ENCODE measurements at regions not wholly inside any gene's neighbourhood (a gene's known extent, or its start where the extent isn't known, plus 50 kb on each side); places are given as distances from the start of the nearest gene placed in this dataset.

DNA sequence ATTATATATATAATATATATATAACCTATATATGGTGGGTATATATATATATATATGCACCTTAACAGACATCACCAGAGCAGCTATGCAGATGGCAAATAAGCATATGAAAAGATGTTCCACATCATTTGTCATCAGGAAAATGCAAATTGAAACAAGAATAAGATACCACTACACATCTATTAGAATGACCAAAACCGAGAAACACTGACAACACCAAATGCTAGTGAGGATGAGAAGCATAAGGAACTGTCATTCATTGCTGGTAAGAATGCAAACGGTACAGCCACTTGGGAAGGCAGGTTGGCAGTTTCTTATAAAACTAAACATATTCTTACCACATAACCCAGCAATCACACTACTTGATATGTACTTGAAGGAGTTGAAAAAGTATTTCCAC, 219.8 kb upstream of the PRMT6 start:
- no peak for DNase-seq

DNA sequence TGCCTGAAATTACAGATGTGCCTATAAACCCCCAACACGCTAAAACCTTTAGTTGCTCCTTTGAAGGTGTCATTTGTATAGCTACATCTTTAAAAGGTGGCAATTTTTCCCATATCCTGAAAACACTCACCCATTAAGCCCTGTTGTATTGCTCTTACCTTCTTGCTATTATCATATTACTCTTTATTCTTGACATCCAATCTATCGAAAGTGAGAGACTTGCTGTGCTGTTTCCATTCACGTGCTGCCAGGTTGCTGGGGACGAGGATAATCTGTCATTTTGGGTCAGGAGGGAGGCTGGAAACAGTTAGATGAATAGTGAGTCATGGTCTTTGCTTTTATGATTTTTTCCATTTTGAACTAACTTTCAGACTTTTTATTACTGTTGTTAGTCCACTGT, 213.0 kb upstream of the PRMT6 start:
- DNase-seq = no peak

DNA sequence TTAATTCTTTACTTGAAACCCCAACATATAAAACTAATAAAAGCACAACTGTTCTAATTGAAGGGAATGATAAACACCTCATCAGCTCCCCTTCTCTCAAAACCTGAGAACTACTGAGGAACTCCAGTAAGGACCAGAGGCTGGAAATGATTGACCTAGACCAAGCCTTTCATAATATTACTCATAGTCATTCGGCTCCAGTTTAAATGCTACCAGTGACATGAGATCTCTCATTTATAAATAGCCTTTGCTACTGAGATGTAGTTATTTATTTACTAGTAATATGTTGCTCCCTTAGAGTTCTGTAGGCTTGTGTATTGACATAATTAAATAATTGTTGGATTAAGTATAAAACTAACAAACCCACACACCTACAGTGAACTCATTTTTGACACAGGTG, 209.8 kb upstream of the PRMT6 start:
- DNase-seq = no peak

DNA sequence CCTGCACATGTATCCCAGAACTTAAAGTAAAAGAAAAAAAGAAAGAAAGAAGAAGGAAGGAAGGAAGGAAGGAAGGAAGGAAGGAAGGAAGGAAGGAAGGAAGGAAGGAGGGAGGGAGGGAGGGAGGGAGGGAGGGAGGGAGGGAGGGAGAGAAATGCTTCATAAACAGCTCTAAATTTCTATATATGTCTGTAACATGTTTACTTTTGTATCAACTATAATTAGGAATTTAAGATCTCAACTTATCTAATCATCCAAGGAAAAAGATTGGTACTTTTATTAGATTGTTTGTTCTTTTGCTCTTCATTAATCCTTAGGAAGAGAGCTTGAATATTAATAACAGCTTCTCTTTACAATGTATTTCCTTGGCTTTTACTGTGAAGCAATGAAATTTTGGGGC, 195.4 kb upstream of the PRMT6 start:
- no peak for DNase-seq

DNA sequence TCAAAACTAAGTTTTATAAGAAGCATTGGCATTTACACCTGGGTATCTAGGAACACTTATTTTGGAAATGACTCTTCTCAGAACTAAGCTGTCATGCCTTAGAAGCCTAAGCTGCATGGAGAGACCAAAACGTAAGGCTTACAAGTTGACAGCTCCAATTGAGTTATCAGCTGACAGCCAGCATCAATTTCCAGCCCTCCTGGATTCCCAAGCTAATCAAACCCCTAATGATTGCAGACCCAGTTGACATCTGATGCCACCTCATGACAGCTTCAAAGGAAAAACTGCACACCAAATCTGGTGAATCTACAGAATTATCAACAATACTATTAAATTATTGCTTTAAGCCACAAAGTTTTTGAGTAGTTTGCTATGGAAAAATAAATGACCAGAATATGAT, 187.6 kb upstream of the PRMT6 start:
- DNase-seq = no peak

DNA sequence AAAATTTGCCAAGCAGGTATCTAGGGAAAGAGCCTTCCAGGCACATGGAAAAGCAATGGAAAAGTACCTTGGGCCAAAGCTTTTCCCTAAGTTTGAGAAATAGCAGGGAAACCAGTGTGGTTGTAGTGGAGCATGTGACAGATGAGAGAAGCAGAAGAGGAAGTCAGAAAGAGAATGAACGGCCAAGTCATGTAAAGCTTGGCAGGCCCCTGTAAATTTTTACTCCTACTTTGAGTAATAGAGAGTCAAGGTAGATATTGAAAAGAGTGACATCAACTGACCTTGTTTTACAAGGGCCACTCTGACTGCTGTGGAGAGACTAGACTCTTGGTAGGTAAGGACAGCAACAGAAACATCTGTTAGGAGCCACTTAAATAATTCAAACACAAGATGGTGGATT, 180.9 kb upstream of the PRMT6 start:
- DNase-seq = no peak

DNA sequence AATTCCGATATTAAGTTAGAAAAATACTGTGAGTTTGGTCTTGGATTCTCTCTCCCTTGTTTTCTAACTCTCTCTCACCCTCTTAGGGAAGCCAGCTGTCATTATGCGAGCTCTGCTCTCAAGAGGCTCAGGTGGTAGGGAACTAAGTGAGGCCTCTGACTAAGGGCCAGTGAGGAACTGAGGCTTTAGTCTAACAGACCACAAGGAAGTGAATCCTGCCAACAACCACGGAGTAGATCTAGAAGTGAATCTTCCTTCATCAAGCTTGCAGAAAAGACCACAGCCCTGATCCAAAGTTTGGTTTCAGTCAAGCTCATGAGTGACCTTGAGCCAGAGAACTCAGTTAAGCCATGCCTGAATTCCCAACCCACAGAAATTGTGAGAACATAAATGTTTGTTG, 180.1 kb upstream of the PRMT6 start:
- DNase-seq = no peak

DNA sequence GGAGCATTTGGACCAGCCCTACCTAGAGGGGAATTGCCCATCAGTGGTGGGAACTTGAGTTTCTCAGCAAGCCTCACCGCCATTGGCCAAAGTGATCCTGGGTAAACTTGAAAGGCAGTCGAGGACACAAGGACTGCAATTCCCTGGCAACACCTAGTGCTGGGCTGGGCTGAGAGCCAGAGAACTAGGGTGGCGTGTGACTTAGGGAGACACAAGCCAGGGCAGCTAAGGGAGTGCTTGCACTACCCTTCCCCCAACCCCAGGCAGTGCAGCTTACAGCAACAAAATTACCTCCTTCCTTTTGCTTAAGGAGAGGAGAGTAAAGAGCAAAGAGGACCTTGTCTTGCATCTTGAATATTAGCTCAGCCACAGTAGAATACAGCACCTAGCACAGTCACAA, 176.9 kb upstream of the PRMT6 start:
- DNase-seq = no peak

DNA sequence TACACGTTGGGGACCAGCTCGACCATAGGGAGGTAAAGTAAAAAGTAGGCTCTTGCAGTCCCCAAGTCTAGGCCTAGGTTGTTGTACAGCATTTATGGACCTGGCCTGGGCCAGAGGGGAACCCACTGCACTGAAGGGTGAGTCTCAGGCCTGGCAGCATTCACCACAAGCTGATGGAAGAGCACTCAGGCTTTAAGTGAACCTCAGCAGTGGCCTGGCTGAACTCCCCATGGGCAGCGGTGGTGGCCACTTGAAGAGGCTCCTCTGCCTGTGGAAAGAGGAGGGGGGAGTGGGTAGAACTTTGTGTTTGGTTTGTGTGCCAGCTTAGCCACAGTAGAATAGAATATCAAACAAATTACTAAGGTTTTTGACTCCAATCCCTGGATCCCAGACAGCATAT, 176.2 kb upstream of the PRMT6 start:
- no peak for DNase-seq

DNA sequence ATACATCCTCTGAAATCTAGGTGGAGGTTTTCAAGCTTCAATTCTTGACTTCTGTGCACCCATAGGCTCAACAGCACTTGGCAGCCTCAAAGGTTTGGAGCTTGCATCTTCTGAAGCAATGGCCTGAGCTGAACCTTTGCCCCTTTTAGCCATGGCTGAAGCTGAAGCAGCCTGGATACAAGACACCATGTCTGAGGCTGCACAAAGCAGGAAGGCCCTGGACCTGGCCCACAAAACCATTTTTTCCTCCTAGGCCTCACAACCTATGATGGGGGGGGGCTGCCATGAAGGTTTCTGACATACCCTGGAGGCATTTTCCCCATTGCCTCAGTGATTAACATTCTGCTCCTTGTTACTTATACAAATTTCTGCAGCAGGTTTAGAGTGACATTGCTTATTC, 173.3 kb upstream of the PRMT6 start:
- no peak for DNase-seq

DNA sequence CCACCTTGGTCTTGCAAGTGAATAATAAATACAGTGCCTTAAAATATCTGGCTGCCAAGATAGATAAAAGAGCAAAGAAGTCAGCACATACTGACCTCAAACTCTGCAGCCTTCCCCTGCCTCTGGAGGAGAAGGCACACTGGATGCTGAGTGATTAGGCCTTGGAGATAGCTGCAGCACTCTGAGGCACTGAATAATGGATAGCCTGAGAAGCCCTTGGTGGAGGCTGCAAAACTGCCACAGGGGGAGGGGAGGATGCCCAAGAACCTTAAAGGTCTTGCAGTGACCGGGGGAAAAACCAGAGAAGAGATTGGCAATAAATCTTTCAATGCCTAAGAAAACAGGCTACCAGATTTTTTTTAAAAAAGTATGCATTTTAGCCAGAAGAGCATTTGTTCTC, 167.4 kb upstream of the PRMT6 start:
- DNase-seq = no peak

DNA sequence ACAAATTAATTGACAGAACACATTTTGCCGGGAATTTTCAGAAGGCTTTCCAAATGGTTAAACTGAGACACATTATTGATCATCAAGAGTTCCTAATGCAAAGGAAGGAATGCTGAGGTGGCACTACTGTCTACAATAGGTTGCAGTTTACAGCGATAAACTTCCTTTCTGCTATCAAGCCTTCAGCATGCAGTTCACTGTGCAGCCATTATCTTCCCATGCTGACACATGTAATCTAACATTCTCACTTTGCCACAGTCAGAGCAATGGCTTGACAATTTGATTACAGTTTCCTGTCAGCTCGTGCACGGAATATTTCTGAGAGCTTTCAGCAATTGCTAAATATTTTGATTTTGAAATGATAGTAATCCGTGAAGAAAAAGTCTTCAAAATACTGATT, 166.9 kb upstream of the PRMT6 start:
- no peak for DNase-seq

DNA sequence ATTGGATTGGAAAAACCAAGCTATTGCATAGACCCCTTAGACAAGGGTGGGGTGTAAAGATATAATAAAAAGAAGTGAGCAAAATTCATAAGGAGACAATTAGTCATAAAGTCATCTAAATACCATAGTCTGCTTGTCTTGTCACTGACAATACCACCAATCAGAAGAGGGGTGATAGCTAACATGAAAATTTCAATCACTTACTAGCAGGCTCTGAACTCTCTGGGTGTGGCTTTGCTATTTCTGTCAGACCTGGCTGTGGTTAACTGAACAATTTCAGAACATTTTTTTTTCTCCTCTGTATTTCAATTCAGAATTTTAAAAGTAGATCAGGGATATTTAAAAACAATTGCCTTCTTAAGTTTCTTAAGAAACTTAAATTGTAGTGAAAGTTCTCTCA, 158.5 kb upstream of the PRMT6 start:
- no peak for DNase-seq

DNA sequence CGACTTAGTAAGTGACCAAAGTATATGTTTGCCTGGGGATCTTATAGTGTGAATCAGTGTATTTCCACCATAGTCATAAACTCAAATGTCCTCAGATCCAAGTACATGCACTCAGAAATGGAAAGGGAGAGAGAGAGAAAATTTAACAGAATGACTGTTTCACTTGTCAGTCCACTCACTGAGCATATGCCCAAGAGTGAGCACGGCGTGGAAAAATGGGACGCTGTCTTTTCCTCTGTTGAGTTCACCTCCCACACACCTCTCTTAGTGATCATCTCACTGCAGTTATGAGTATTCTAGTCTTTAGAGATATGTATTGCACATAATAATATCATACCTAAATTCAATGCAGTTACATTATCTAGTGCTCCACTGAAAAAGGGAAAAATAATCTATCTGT, 156.8 kb upstream of the PRMT6 start:
- DNase-seq = no peak

DNA sequence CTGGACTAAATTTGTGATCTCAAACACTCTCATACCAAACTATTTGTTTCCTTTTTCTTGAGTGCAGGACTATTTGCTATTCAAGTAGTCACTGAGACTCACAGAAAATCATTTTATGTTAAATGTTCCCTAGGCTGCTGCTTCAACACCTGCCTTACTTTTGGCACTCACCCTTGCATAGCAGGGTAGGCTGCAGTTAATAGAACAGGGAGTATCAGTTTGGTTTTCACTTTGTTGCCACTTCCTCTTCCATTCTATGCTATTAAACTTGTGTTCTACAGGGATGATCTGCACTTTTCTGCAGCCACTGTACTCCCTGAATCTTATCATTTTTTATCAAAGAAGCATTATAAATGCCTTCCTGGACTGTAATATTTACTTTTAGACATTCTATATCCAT, 148.7 kb upstream of the PRMT6 start:
- no peak for DNase-seq

DNA sequence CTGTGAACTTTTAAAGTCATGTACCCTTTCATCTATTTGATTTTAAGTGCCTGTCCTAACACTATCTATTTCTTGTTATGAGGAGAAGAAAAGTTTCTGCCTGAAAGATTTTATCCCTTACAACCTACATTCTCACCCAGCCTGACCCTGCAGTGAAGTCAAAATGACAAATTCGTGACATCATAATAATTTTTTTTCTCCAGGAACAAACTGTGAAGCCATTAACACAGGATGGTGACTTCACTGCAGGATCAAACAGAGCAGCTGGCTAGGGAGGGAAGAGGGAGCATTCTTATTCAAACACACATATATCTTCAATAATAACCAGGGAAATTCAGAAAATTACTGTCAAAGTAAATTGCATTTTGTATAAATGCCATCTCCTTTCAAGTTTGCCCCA, 147.8 kb upstream of the PRMT6 start:
- DNase-seq = no peak

DNA sequence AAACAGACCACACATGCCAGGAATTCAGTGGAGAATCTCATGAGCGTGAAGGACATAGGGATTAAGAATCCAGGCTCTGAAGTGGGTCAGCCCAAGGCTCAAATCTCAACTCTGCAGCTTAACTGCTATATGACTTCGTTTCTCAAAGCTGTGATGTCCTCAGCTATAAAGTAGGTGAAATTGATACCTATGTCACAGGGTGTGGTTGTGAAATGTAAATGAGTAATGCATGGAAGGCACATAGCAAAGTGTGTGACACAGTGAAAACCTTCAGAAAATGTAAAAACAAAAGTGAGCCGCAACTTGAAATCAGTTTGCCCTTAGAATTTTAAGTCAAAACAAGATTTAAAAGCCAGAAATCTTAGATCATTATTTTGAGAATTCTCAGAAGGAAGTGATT, 145.7 kb upstream of the PRMT6 start:
- DNase-seq = no peak

DNA sequence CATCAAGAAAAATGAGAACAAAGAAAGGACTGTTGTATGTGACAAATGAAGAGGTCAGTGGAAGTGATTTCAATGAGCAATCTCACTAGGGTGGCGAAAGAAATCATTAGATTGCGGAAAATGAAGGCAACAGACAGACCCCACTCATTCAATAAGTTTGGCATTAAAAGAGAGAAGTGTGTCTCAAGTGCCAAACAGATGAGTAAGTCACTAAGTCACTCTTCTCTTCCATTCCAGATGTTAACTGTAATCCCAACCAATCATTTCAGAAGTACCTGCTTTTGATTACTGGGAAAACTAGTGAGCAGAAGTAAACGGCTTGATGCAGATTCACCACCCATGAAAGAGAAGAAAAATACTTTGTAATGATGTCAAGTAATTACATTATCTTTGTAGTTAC, 144.3 kb upstream of the PRMT6 start:
- DNase-seq = no peak

DNA sequence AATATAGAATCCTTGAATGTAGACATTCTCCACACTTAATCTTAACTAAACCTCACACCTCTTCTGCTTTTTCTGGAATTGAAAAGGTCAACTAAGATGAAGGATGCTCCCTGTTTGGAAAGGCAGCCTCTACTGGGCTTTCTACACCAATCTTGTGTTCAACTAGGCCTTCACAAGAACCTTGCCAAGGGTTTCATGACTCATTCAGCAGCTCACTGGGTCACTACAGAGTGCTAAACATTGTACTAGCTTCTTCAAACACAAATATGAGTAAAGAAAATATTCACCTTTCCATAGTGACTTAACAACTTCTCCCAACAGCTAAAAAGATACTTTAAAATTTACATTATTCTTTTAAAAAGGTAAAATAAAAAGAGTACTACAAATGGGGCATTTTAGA, 135.3 kb upstream of the PRMT6 start:
- DNase-seq = no peak

DNA sequence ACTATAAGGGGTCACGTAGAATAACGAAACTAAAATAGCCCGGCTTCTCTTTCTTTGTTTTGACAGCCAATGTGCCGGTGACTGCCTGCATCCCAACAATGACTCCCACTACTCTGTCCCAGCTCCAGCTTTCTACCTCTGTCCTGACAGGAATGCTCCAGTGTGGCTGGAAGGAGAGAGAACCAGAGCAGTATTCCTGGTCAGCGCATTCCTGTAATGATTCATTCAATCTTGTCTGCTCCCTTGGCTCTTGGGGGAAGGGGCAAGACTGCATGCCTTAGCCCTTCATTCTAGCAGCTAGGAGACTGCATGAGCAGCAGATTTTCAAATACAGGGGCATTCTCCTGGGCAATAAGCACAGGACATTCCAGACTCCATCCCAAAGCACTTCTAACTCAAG, 132.1 kb upstream of the PRMT6 start:
- DNase-seq = no peak

DNA sequence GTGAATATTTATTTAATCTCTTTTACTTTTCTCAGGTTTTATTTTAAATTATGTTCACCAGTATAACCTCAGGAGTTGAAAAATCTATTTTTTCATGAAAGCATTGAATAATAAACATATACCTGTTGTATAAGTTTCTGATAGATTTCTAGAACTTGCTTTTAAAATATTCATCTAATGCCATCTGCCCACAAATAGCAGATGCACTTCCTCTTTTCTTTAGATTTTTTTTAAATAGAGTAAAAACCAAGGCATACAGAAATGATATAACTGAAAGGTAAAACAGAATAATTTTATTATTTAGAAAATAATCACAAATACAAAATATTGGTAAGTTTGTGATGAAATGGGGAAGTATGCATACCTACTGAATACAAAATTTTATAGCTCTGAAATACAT, 130.7 kb upstream of the PRMT6 start:
- no peak for DNase-seq

DNA sequence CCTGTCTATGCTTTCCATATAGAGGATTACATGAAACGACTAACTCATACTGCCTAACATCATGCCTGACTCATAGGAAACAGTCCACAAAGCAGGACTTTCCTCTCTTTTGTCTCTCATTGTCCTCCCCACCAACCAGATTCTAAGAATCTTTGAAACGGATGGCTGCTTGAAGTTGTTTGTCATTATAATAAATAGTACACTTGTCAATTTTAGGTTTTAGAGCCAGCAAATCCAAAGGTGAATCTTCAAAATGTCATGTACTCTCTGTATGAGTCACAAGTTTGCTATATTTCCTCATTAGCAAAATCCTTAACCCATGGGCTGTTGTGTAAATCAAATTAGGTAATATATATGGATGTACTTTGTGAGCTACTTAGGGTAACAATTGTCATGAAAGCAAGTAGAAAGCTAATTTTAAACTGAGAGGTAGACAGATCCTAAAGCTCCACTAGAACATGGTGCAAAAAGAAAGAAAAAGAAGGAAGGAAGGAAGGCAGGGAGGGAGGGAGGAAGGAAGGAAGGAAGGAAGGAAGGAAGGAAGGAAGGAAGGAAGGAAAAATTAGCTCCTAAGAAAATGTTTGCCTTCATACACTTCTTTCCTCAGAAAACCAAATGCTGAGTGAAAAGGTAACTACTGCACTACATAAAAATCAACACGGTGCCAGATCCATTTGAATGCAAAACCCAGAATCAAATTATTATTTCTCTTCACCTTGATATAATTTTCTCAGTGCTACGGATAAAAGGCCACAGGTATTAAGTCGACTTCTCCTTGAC, 129.5 kb upstream of the PRMT6 start:
- DNase-seq = no peak

DNA sequence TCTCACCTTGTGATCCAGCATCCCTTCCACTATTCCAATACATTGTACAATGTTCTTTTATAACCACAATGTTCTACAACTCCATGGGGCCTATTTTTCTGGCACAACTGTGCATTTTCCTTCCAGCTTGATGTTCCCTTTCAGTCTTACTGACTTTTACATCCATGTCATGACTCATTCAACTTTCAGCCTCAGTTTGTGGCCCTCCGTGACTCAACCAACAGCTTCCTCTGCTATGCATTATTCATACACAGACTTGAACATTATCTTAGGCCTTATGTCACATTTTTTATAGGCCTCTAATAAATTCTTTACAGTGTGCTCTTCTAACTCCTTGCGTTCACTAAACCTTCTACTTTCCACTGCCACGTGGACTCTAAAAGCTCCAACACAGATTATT, 119.4 kb upstream of the PRMT6 start:
- DNase-seq = no peak

DNA sequence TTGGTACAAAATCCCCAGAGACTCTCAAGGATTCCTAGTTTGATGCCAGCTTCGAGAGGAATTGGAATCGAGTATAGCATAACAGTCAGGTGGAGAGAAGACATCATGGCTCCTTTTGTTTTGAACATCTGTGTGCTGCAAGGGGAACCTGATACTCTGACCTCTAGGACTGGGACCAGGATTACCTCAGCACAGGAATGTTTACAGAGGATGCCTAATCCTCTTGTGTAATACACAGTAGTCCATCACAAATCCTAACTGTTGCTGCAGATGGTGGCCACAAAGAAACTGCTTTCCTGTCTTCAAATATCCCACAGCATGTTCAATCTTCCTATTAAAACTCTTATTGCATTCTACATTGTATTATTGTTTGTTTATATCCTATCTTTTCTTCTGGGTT, 111.8 kb upstream of the PRMT6 start:
- DNase-seq = no peak

DNA sequence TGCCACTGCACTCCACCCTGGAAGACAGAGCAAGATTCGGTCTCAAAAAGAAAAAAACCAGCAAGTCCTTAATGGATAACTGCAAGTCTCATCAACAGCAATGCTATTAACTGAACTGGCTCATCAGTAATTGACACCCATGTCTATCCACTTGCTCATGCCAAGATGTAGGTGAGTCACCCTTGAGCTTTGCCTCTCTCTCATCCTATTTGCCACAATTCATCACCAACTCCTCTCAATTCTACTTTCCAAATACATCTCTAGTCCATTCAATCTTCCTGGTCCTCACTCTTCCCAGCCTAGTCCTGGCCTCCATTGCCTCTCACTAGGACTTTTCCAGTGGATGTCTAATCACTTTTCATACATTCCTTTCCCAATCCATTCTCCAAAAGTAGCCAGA, 103.7 kb upstream of the PRMT6 start:
- DNase-seq = no peak

Measured in NCI-H526 treated with DMSO at 0.1 percent for 48 hours (cell line).